GM18951 (cell line): ENCODE measurements at regions not wholly inside any gene's neighbourhood (a gene's known extent, or its start where the extent isn't known, plus 50 kb on each side); places are given as distances from the start of the nearest gene placed in this dataset.

Experiments
- POLR2A ChIP-seq: IDR thresholded peaks from 4 replicates; pipeline ENCODE4 v1.6.1; 2011; ENCODE audit warnings: mild to moderate bottlenecking; ENCODE audit not compliant: insufficient read length, insufficient read depth; ENCODE audit errors: extremely low read depth
- in situ Hi-C: fragments of 300-500 bp; cut with MboI; formaldehyde crosslinking; loops from one replicate; pipeline ENCODE4 v1.12.0; 2022; ENCODE audit warnings: low sequenced_read_pairs, mixed read lengths, inconsistent platforms; ENCODE audit not compliant: unreplicated experiment

DNA sequence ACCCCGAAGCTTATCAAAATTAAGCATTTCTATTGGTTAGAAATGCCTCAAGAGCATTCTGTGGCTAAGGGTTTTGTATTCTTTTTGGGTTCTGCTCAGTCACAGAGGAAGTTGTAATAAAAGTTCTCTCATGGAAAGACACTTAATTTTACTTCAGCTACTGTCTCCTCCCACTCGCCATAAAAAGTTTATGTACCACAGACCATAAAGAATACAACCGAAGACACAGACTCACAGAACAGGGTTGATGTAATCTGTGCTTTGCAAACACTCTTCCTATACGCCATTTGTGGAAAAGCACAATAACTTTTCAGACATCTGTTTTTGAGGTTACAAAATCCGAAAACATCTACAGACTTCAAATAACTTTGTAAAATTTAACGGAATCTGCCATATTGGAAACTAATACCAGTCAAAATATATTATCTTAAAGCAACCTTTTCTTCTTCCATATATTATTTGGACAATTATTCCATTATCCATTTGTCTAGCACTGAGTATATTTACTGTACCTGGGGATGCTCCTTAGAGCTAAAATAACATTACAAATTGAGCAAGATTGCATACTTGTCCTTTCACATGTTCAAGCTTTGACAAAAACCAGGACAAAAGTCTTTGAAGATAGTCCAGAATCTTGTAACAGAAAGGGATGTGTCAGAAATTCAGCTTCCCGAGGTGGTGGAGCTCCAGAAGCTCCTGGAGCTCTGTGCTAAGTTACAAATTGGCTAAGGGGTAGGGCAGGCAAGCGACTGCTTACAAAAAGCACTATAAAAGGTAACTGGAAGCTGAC is 219.0 kb upstream of the MEOX2 start:
- no peak for TF ChIP-seq POLR2A
- in situ Hi-C loops: no loop called here

DNA sequence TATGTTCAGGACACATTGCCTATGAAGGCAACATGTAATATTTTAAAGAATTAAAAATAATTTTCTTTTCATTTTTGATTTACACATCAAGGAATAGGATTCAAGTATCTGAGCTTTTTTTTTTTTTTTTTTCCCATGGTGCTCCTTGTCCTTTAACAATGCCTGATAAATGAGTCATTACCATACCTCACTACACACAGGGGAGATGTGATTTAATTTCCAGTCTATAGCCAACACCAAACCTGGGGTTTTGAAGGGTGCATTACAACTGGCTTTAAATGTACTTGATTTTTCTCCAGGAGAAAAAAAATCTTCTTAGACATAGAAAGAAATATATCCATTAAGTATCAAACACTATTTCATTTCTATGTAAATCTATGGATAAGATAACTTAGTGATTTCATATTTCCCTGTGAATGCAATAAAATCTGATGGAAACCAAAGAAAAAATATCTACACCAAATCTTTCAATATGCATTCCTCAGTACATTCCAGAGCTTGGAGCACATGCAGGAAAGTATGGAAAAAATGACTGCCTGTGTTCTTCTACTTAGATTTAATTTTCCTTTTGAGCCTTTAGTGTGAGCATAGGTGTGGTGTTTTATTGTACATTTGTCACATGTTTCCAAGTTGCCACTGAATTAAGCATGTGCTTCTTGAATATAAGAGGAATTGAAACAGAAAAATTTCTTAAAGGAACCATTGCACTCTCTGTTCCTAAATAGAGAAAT is 204.8 kb upstream of the MEOX2 start:
- in situ Hi-C loops: no loop called here
- TF ChIP-seq POLR2A: no peak

DNA sequence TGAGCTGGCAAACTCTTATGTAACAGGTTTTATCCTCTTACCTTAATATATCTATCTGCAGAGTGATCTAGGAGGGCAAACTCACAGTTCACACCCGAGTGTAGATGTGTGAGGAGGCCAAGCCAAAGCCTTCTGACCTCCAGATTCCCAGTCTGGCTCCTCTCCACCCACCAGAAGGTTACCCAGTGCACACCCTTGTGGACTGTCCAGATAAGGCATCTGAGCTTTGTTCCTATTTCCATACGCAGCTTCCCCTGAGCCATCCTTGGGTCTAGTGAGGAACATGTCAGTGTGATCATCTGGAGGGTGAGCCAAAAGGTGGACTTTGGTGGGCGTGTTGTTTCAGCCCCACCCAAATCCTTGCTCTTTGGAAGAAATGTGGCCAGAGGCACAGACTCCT is 203.0 kb upstream of the MEOX2 start:
- in situ Hi-C loops: no loop called here
- TF ChIP-seq POLR2A: no peak

DNA sequence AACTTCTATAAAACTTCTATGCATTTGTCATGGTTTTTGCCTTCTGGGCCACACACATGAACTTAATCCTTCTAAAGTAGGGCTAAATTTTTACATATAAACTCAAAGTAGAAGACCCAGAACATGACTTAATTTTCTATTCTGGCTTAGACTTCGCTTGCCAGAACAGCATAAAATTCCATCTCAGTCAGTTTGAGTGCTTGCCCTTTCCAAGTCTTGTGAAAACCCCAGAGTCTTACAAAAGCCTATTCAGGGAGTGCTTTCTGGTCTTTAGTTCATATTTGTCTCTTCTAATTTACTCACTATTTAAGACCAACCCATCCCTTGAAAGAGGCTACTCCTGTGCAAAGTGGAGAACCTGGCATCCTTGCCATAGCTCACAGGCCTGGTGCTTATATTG is 201.6 kb upstream of the MEOX2 start:
- in situ Hi-C loops: no loop called here
- no peak for TF ChIP-seq POLR2A

DNA sequence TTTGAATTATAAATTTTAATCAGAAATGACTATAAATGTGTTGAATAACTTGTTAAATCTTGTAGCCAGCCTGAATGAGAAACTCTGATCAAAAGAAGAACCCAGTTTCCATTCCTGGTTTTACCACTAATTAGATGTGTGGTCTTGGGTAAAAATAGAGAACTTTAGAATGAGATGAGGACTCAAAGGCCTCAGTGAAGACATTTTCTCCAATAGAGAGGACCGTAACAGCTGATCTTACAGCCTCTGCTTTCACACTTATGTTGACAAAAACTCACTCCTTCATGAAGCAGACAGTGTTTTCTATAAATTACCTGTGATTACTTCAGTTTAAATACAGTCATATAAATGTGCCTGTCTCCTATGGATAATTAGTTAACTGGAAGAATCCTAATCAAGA is 200.1 kb upstream of the MEOX2 start:
- in situ Hi-C loops: no loop called here
- no peak for TF ChIP-seq POLR2A

DNA sequence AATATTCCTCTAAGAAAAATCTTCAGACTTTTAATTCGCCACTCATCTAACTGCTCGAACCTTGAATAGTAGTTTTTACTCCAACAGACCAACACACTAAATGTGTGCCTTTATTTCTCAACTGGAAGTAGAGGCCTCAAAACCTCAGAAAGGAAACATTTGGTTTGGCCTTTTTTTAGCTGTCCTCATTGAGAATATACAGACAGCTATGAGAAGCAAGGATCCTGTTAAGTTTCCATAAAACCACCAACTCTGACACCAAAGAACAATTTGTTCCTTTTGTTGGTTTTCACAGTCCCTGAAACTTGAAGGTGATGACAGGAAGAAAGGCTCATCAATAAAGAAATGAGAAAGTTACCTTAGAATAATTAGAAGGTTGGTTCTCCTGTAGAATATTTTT is 199.2 kb upstream of the MEOX2 start:
- TF ChIP-seq POLR2A: no peak
- in situ Hi-C loops: no loop called here

DNA sequence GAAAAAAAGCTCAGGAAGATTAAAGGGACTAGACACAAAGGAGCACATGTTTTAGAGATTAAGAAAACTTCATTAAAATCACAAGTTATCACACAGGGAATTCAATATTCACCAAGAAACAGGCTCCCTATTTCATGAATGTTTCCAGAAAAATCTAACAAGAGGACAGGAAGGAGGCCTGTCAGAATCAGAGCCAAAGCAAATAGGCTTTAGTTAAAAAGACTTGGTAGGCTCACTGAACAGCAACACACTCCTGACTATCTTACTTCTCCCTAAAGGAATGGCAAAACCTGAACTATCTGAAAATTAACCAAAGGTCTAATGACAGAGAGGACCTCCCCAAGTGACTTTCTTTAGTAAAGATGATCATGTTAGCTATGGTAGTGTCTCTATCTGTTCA is 188.3 kb upstream of the MEOX2 start:
- in situ Hi-C loops: no loop called here

DNA sequence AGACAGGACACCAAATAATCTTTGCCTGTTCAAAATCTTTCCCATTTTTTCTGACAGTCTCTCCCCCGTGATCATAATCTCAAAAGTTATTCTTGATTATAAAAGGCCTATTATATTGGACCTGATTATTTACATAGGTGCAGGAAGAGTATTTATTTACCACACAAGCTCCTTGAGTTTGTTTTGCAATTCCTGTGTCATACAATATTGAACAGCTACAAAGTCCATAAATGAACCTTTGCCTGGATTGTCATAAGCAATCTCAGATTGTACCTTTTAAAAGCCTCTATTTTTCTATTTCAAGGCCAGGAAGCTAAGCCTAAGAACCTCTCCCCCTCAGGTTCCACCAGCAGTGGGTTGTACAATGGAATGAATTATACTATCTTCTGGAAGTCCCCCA is 183.9 kb upstream of the MEOX2 start:
- no peak for TF ChIP-seq POLR2A
- in situ Hi-C loops: no loop called here

More for the DNA sequence above, 188.3 kb upstream of the MEOX2 start:
- no peak for TF ChIP-seq POLR2A

DNA sequence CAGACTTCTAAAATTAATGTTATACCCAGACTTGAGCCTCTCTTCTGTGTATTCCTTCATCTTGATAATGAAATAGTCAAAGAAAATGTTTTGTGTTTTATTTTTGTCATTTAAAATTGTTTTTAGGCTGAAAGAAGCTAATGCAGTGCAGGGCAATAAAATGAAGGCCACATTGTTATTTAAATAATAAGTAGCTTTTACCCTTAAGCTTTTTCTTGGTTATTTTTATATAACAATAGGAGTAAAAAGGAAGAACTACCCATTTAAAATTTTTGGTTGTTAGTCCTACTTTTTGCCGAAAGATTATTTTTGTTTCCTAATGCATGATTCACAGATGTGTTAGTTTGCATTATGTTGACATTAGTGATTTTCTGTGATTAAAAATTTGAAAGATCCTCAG is 181.0 kb upstream of the MEOX2 start:
- TF ChIP-seq POLR2A: no peak
- in situ Hi-C loops: no loop called here

DNA sequence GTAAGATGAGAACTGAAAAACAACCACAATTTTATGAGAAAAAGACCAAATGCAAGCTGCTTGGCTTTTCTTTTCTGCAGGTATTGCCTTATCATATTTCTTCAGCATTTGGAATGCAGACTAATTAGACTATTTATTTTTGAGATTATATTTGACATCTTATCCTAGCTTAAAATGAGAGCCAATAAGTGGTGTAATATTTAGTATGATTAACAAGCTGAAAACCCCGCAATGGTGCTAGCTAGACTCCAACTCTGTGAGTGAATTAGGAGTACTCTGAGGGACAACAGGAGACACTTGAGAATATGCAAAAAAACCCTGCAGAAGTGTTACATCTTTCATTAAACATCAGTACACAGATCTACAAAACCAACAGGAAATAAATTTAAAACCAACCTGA is 180.3 kb upstream of the MEOX2 start:
- in situ Hi-C loops: no loop called here
- TF ChIP-seq POLR2A: no peak

DNA sequence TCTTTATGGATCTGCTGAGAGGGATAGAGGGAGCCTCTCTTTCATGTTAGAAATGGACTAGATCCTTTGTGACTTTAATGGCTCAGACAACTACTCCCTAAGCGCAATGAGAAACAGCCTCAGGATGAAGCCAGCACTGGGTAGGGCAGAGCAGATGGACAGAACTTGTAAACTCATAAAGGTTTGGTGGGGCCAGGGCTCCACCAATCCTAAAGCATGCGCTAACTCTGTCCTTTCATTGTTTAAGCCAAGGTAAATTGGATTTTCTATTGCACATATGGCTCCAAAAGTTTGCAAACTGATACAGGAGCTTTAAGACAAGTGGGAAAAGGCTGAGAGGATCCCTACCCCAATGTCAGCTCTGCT is 178.1 kb upstream of the MEOX2 start:
- no peak for TF ChIP-seq POLR2A
- in situ Hi-C loops: no loop called here

DNA sequence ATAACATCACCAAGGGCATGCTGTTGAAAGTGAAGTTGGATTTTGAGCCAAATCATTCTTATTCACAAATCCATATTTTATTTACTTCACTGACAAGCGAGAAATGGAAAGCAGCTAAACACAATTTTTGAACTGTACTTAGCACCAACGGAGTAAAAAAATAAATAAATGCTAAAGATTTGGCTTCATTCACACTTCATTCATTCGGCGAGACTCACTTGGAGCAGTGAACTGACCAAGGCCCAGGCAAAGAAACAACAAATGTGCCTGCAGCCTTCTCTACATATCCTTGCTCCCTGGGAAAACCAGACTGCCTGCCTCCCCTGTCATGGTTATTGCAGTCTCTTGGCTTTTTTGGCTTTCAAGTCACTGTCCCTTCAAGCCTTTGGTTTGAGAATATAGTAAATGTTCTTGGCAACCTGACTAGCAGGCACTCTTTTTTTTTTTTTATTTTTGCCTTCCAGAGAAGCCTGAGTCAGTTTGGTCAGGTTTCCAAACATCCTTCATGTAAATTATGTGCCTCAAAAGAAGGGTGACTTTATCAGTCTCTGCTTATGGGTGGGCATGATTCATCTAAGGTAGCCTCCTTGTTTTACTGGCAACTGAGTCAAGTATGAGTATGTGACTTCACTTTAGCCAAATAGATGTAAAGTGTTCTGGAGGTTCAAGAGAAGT is 177.6 kb upstream of the MEOX2 start:
- no peak for TF ChIP-seq POLR2A
- in situ Hi-C loops: no loop called here

DNA sequence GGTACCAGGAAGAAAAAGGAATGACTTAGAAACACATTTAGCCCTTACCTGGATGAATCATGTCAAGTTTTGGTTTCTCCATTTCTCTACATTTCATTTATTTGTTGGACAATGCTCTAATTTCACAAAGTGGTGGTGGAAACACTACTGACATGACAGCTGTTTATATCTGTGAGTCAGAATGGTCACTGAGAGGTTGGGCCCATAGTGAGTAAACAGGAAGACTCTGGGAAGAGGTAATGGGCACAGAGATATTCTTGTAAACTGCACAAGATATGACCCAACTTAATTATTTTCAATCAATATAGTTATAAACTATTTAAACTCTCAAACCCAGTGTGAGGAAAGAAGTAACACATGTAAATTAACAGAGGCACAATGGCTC is 176.3 kb upstream of the MEOX2 start:
- in situ Hi-C loops: no loop called here
- TF ChIP-seq POLR2A: no peak
